PC-9 (cell line): ENCODE measurements at regions not wholly inside any gene's neighbourhood (a gene's known extent, or its start where the extent isn't known, plus 50 kb on each side); places are given as distances from the start of the nearest gene placed in this dataset.

Source experiments
- BruUV-seq: library from RNA; stranded (reverse); fragments of 400-500 nt; replicated peaks from 2 replicates; lab custom pipeline; 2021; lab: Mats Ljungman, UMichigan
- CTCF ChIA-PET: fragments of 300-600 bp; sonication (Branson Sonifier 250); formaldehyde crosslinking; loops from one replicate; lab custom pipeline; 2022; ENCODE audit warnings: antibody characterized with exemption; lab: Charles Lee
- POLR2A ChIA-PET: fragments of 300-600 bp; sonication (Branson Sonifier 250); formaldehyde crosslinking; loops from one replicate; lab custom pipeline; 2022; ENCODE audit warnings: antibody characterized with exemption; ENCODE audit not compliant: unreplicated experiment; lab: Charles Lee
- DNase-seq, 2 experiments: peaks; one replicate each; pipeline versions ENCODE4 v3.0.0 to v3.0.0-alpha.2; 2015 to 2022; ENCODE audit warnings: mixed read lengths in 1 of 2
- H2AFZ ChIP-seq: fragments of 200-600 bp; sonication (generic); 2 replicates; pipeline ENCODE4 v1.8.1; 2017; ENCODE audit warnings: antibody characterized with exemption
- H3F3A ChIP-seq: fragments of 200-600 bp; sonication (generic); 2 replicates; pipeline ENCODE4 v1.8.1; 2017; ENCODE audit warnings: antibody characterized with exemption, mild to moderate bottlenecking, low read depth; ENCODE audit not compliant: insufficient read depth
- H3K27ac ChIP-seq: fragments of 200-600 bp; sonication (generic); 2 replicates; pipeline ENCODE4 v1.6.1; 2016; ENCODE audit warnings: mixed run types
- H3K27me3 ChIP-seq: fragments of 200-600 bp; sonication (generic); 2 replicates; pipeline ENCODE4 v1.6.1; 2016; ENCODE audit warnings: low read depth, mixed run types; ENCODE audit not compliant: insufficient read depth
- H3K36me3 ChIP-seq: fragments of 200-600 bp; sonication (generic); 2 replicates; pipeline ENCODE4 v1.6.1; 2016; ENCODE audit warnings: low read depth, mixed run types
- H3K4me1 ChIP-seq: fragments of 200-600 bp; sonication (generic); replicated peaks from 2 replicates; pipeline ENCODE4 v1.6.1; 2016; ENCODE audit warnings: mixed run types; ENCODE audit not compliant: insufficient read depth
- H3K4me2 ChIP-seq: fragments of 200-600 bp; sonication (generic); 2 replicates; pipeline ENCODE4 v1.6.1; 2017; ENCODE audit warnings: mixed run types
- H3K4me3 ChIP-seq: fragments of 200-600 bp; sonication (generic); 2 replicates; pipeline ENCODE4 v1.6.1; 2016; ENCODE audit warnings: mixed run types
- H3K79me2 ChIP-seq: fragments of 200-600 bp; sonication (generic); 2 replicates; pipeline ENCODE4 v1.6.1; 2017; ENCODE audit warnings: low read depth, mixed run types
- H3K9me2 ChIP-seq: fragments of 200-600 bp; sonication (generic); 2 replicates; pipeline ENCODE4 v1.8.1; 2017; ENCODE audit warnings: mild to moderate bottlenecking; ENCODE audit not compliant: insufficient read depth
- H3K9me3 ChIP-seq: fragments of 200-600 bp; sonication (generic); 2 replicates; pipeline ENCODE4 v1.8.1; 2016; ENCODE audit warnings: low read depth; ENCODE audit not compliant: insufficient read depth
- H4K20me1 ChIP-seq: fragments of 200-600 bp; sonication (generic); 2 replicates; pipeline ENCODE4 v1.8.1; 2017; ENCODE audit not compliant: insufficient read depth
- CTCF ChIP-seq: fragments of 200-600 bp; sonication (generic); conservative IDR thresholded peaks from 2 replicates; pipeline ENCODE4 v1.6.1; 2017; ENCODE audit warnings: mixed run types, antibody characterized with exemption, mild to moderate bottlenecking, moderate library complexity
- EZH2 ChIP-seq: fragments of 200-600 bp; sonication (generic); IDR thresholded peaks from 2 replicates; pipeline ENCODE4 v1.8.0; 2017; ENCODE audit warnings: antibody characterized with exemption, low read depth
- intact Hi-C: fragments of 100-400 bp; cut with micrococcal nuclease; formaldehyde crosslinking; loops from one replicate; pipeline ENCODE4 v1.10.0; 2022; ENCODE audit not compliant: unreplicated experiment

- Histone ChIP-seq H3K27me3 (no peaks in the 10 kb centered on the region), H3F3A (no peaks in the 10 kb centered on the region), H3K79me2 (no peaks in the 10 kb centered on the region), H3K4me2 (no peak overlapping the region), H3K9me2 (no peaks in the 10 kb centered on the region), H3K9me3 (peaks cover 5% of the 10 kb centered on the region; the same call in 1 of the 2 replicates), H4K20me1 (no peaks in the 10 kb centered on the region), H3K4me3 (no peak overlapping the region), H3K27ac (no peak overlapping the region), H2AFZ (no peak overlapping the region), H3K4me1 (no peaks in the 10 kb centered on the region), H3K36me3 (no peaks in the 10 kb centered on the region)
- ChIA-PET POLR2A (no interaction called here), CTCF (no interaction called here)
- intact Hi-C loops, result no loop called here
- TF ChIP-seq EZH2 (no peak), CTCF (no peak)
- no TSS peak for BruUV-seq
- no peak for DNase-seq
Observed at GRCh38 chr12:75748136-75748535, 236.7 kb upstream of the KRR1 start.

- no peak for DNase-seq
- CTCF ChIA-PET, result no interaction called here
- no TSS peak for BruUV-seq
Observed at GRCh38 chr12:75747572-75748021, 236.2 kb upstream of the KRR1 start.

GRCh38 chr12:75746621-75747020, 235.2 kb upstream of the KRR1 start:
- BruUV-seq, result no TSS peak
- Histone ChIP-seq H3K36me3 (no peaks in the 10 kb centered on the region), H4K20me1 (no peaks in the 10 kb centered on the region), H3K9me2 (no peaks in the 10 kb centered on the region), H2AFZ (no peak overlapping the region), H3K9me3 (peaks cover 5% of the 10 kb centered on the region; the same call in 1 of the 2 replicates), H3K27ac (no peak overlapping the region), H3K4me3 (no peak overlapping the region), H3F3A (no peaks in the 10 kb centered on the region), H3K4me1 (no peaks in the 10 kb centered on the region), H3K4me2 (no peak overlapping the region), H3K27me3 (no peaks in the 10 kb centered on the region), H3K79me2 (no peaks in the 10 kb centered on the region)
- intact Hi-C loops, result no loop called here
- no peak for DNase-seq
- TF ChIP-seq EZH2 (no peak), CTCF (no peak)
- ChIA-PET CTCF (no interaction called here), POLR2A (no interaction called here)

More at GRCh38 chr12:75747572-75748021, 236.2 kb upstream of the KRR1 start:
- no peaks in the 10 kb centered on the region for H3K27me3 ChIP-seq
- H3K9me3 ChIP-seq, result peaks cover 5% of the 10 kb centered on the region; the same call in 1 of the 2 replicates
- no peak overlapping the region for H3K4me2 ChIP-seq
- POLR2A ChIA-PET, result no interaction called here
- no peak overlapping the region for H3K4me3 ChIP-seq
- no peaks in the 10 kb centered on the region for H4K20me1 ChIP-seq
- no peaks in the 10 kb centered on the region for H3F3A ChIP-seq
- no peak overlapping the region for H2AFZ ChIP-seq
- intact Hi-C loops, result no loop called here
- H3K36me3 ChIP-seq, result no peaks in the 10 kb centered on the region
- H3K4me1 ChIP-seq, result no peaks in the 10 kb centered on the region
- no peak overlapping the region for H3K27ac ChIP-seq
- TF ChIP-seq EZH2, result no peak
- TF ChIP-seq CTCF, result no peak
- no peaks in the 10 kb centered on the region for H3K9me2 ChIP-seq
- no peaks in the 10 kb centered on the region for H3K79me2 ChIP-seq
